ENCODE measurements at regions not wholly inside any gene's neighbourhood (a gene's known extent, or its start where the extent isn't known, plus 50 kb on each side); places are given as distances from the start of the nearest gene placed in this dataset.

GRCh38 chr5:155274484-155274883 lies 260.9 kb downstream of the KIF4B start:
- no peak overlapping the region for H3K27ac Mint-ChIP-seq
- no peak for TF ChIP-seq CTCF (IDR thresholded peaks at IDR 0.05)
- H3K27me3 Mint-ChIP-seq: peaks cover 27% of the 10 kb centered on the region
- Histone ChIP-seq H3K27me3 (ENCODE audit: control insufficient read depth in 1 of 2, insufficient read depth in 2 of 2, low read length in 2 of 2) (peaks cover 0 to 2% of the 10 kb centered on the region in 2 experiments), H3K4me3 (ENCODE audit: low read length) (no peak overlapping the region), H3K4me1 (ENCODE audit: insufficient read depth, low read length) (no peaks in the 10 kb centered on the region), H3K36me3 (ENCODE audit: insufficient read depth, low read length) (no peaks in the 10 kb centered on the region), H3K27ac (ENCODE audit: low read depth in 1 of 2, low read length in 2 of 2) (no peak overlapping the region), H3K9me3 (ENCODE audit: control insufficient read depth in 1 of 2, insufficient read depth in 1 of 2, low read length in 2 of 2) (no peaks in the 10 kb centered on the region)
- intact Hi-C loops (cut with DNase I, micrococcal nuclease): no loop called here
- H3K4me1 Mint-ChIP-seq (ENCODE audit: low read depth): no peaks in the 10 kb centered on the region
- no peak for DNase-seq
- no peaks in the 10 kb centered on the region for H3K9me3 Mint-ChIP-seq
- no peak overlapping the region for H3K4me3 Mint-ChIP-seq
- ChIA-PET CTCF (no interaction called here), POLR2A (interaction anchor here (0.7 kb wide), 1 partner anchor 11 kb away, joined by 3 read pairs; no protein-coding TSS in a partner anchor)
- ATAC-seq (ENCODE audit: poor library complexity): no peak
- H3K36me3 Mint-ChIP-seq (ENCODE audit: low read depth): no peaks in the 10 kb centered on the region

GRCh38 chr5:155275222-155275621 lies 261.7 kb downstream of the KIF4B start:
- Mint-ChIP-seq H3K27ac (no peak overlapping the region), H3K4me3 (no peak overlapping the region), H3K4me1 (ENCODE audit: low read depth) (no peaks in the 10 kb centered on the region), H3K36me3 (ENCODE audit: low read depth) (no peaks in the 10 kb centered on the region), H3K27me3 (peaks cover 28% of the 10 kb centered on the region), H3K9me3 (no peaks in the 10 kb centered on the region)
- Histone ChIP-seq H3K27me3 (ENCODE audit: control insufficient read depth in 1 of 2, insufficient read depth in 2 of 2, low read length in 2 of 2) (peaks cover 0 to 2% of the 10 kb centered on the region in 2 experiments), H3K4me1 (ENCODE audit: insufficient read depth, low read length) (no peaks in the 10 kb centered on the region), H3K36me3 (ENCODE audit: insufficient read depth, low read length) (no peaks in the 10 kb centered on the region), H3K9me3 (ENCODE audit: control insufficient read depth in 1 of 2, insufficient read depth in 1 of 2, low read length in 2 of 2) (no peaks in the 10 kb centered on the region), H3K27ac (ENCODE audit: low read depth in 1 of 2, low read length in 2 of 2) (no peak overlapping the region), H3K4me3 (ENCODE audit: low read length) (no peak overlapping the region)
- POLR2A ChIA-PET: no interaction called here
- intact Hi-C loops (cut with DNase I, micrococcal nuclease): loop anchor here in 1 of 2 experiments (5.0 kb wide), 1 partner anchor 172 kb away; no protein-coding TSS in a partner anchor
- no peak for TF ChIP-seq CTCF (IDR thresholded peaks at IDR 0.05)
- CTCF ChIA-PET: no interaction called here
- no peak for ATAC-seq (ENCODE audit: poor library complexity)
- DNase-seq: no peak

GRCh38 chr5:155276231-155276630 lies 262.7 kb downstream of the KIF4B start:
- no peak overlapping the region for H3K4me3 Mint-ChIP-seq
- POLR2A ChIA-PET: no interaction called here
- CTCF ChIA-PET: no interaction called here

More at GRCh38 chr5:155276231-155276630, 262.7 kb downstream of the KIF4B start:
- H3K27me3 Mint-ChIP-seq: peaks cover 32% of the 10 kb centered on the region
- no peak for ATAC-seq (ENCODE audit: poor library complexity)
- no peak for TF ChIP-seq CTCF (IDR thresholded peaks at IDR 0.05)
- H3K27ac ChIP-seq (ENCODE audit: low read depth in 1 of 2, low read length in 2 of 2): no peak overlapping the region
- H3K27me3 ChIP-seq (ENCODE audit: control insufficient read depth in 1 of 2, insufficient read depth in 2 of 2, low read length in 2 of 2): peaks cover 0 to 2% of the 10 kb centered on the region in 2 experiments
- H3K4me3 ChIP-seq (ENCODE audit: low read length): no peak overlapping the region
- no peaks in the 10 kb centered on the region for H3K36me3 ChIP-seq (ENCODE audit: insufficient read depth, low read length)
- H3K27ac Mint-ChIP-seq: no peak overlapping the region
- no peaks in the 10 kb centered on the region for H3K4me1 ChIP-seq (ENCODE audit: insufficient read depth, low read length)
- H3K4me1 Mint-ChIP-seq (ENCODE audit: low read depth): no peaks in the 10 kb centered on the region
- DNase-seq: no peak
- no peaks in the 10 kb centered on the region for H3K36me3 Mint-ChIP-seq (ENCODE audit: low read depth)
- H3K9me3 Mint-ChIP-seq: peaks cover 2% of the 10 kb centered on the region
- intact Hi-C loops (cut with DNase I, micrococcal nuclease): loop anchor here in 1 of 2 experiments (5.0 kb wide), 1 partner anchor 171 kb away; no protein-coding TSS in a partner anchor
- H3K9me3 ChIP-seq (ENCODE audit: control insufficient read depth in 1 of 2, insufficient read depth in 1 of 2, low read length in 2 of 2): no peaks in the 10 kb centered on the region
